ENCODE measurements at regions not wholly inside any gene's neighbourhood (a gene's known extent, or its start where the extent isn't known, plus 50 kb on each side); places are given as distances from the start of the nearest gene placed in this dataset.

DNA sequence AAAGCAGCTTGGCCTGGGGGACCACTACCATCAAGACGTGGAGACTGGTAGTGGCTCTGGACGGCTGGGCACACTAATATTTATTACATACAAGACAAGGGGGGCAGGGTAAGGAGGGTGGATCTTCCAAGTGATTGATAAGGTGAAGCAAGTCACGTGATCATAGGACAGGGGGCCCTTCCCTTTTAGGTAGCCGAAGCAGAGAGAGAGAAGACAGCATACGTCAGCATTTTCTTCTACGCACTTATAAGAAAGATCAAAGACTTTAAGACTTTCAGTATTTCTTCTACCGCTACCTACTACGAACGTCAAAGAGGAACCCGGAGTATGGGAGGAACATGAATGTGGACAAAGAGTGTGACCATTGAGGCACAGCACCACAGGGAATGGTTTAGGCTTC is 307.9 kb downstream of the RPIA start:
- TF ChIP-seq, protein P1, sequence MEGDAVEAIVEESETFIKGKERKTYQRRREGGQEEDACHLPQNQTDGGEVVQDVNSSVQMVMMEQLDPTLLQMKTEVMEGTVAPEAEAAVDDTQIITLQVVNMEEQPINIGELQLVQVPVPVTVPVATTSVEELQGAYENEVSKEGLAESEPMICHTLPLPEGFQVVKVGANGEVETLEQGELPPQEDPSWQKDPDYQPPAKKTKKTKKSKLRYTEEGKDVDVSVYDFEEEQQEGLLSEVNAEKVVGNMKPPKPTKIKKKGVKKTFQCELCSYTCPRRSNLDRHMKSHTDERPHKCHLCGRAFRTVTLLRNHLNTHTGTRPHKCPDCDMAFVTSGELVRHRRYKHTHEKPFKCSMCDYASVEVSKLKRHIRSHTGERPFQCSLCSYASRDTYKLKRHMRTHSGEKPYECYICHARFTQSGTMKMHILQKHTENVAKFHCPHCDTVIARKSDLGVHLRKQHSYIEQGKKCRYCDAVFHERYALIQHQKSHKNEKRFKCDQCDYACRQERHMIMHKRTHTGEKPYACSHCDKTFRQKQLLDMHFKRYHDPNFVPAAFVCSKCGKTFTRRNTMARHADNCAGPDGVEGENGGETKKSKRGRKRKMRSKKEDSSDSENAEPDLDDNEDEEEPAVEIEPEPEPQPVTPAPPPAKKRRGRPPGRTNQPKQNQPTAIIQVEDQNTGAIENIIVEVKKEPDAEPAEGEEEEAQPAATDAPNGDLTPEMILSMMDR (IDR thresholded peaks at IDR 0.05), result no peak

GRCh38 chr2:89000235-89000634 is 308.8 kb downstream of the RPIA start:
- TF ChIP-seq, protein P1 (IDR thresholded peaks at IDR 0.05), result no peak

DNA sequence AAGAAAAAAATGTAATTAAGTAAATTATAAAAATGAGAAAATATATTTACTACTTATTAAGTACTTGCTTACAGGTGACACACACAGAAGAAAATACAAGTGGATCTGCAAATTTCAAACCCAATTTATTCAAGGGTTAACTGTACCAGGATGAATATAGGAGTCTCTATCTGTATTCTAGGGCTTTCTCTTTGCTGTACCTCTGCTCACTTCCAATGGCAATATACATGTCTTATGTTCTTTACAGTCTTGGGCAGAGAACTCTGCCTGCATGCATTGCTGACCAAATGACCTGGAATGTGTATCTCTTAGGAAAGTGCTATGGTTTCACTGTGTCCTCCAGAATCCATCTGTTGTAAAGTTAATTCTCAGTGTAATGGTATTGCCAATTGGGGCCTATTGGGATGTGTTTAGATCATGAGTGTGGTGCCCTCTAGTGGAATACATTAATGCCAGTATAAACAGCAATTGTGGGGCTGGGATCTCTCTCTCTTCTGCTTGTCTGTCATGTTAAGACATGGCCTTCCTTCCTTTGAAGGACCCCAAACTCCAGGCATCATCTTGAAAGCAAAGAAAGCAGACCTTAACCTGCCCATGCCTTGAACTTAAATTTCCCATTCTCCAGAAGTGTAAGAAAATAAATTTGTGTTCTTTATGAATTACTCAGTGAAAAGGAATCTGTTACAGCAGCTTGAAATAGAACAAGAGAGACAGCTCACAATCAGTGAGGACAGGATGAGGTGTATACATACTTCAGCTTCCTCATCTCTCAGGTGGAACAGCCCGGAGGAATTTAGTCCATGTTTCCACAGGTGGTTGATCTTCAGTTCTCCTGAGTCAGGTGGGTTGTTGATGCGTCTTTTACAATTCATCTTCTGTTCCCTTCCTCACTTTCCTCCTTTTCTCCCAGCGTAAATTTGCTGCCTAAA is 356.9 kb downstream of the RPIA start:
- TF ChIP-seq, protein P1 (IDR thresholded peaks at IDR 0.05), result peak; percentile 59

GRCh38 chr2:89243114-89243700 is 551.7 kb downstream of the RPIA start:
- TF ChIP-seq, protein P1 (IDR thresholded peaks at IDR 0.05), result peak; percentile 33; the same call in 1 of the 2 replicates

All from LNCAP (cell line).